ENCODE measurements at regions not wholly inside any gene's neighbourhood (a gene's known extent, or its start where the extent isn't known, plus 50 kb on each side); places are given as distances from the start of the nearest gene placed in this dataset.

DNA sequence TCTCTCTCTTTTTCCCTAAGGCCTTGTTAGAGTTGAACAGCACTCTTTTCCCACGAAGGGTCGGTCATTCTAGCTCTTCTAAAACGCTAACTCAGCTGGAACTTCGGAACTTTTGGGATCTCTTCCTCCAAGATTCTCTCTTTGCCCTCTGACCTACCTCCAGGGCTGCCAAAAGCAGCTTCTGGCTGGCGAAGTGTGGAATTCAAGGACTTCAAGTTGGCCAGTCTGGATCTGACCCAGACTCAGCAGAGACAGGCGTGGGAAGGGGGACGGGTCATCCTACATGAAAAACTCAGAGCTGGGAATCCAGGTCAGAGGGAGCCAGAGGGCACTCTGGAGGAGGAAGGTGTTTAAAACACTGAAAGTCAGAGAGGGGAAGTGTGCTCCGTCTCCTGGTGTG lies 305.5 kb upstream of the HDAC4 start:
- H3K4me3 ChIP-seq (ENCODE audit: low read length) = no peak overlapping the region
- DNase-seq (ENCODE audit: low read depth) = no peak
- no peak for TF ChIP-seq CTCF (IDR thresholded peaks at IDR 0.05; ENCODE audit: insufficient read depth, low read depth, low read length, missing control alignments)

DNA sequence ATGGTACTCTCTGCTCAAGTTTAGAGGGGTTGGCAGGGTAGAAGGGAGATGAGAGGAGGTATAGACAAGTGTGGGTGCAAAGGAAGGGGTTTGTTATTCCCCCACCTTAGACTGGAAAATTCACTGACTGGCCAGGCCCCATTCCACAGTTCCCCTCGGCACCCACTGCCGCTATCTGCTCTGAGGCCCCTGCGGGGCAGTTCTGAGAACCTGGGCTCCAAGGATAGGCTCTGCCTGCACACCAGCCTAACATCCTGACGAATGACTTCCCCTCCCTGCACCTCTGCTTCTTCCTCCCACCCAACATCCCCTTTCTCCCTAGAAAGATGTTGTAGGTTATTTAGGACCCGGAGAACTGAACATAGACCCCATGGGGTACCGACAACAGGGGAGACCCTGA lies 303.9 kb upstream of the HDAC4 start:
- no peak overlapping the region for H3K4me3 ChIP-seq (ENCODE audit: low read length)
- no peak for DNase-seq (ENCODE audit: low read depth)
- TF ChIP-seq CTCF (IDR thresholded peaks at IDR 0.05; ENCODE audit: insufficient read depth, low read depth, low read length, missing control alignments) = no peak

DNA sequence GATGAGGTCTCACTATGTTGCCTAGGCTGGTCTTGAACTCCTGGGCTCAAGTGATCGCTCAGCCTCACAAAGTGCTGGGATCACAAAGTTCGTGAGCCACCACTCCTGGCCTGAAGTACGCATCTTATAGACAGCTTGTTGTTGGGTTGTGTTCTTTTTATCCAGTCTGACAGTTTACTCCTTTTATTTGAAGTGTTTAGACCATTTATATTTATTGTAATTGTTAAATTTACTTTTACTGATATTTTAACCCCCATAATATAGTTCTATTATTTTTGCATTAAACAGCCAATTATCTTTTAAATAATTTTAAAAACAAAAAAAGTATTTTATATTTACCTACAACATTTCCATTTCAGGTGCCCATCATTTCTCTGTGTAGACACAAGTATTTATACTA lies 303.0 kb upstream of the HDAC4 start:
- no peak for TF ChIP-seq CTCF (IDR thresholded peaks at IDR 0.05; ENCODE audit: insufficient read depth, low read depth, low read length, missing control alignments)
- no peak overlapping the region for H3K4me3 ChIP-seq (ENCODE audit: low read length)

GRCh38 chr2:239700686-239701345 lies 300.0 kb upstream of the HDAC4 start:
- no peak for DNase-seq (ENCODE audit: low read depth)
- no peak for TF ChIP-seq CTCF (IDR thresholded peaks at IDR 0.05; ENCODE audit: insufficient read depth, low read depth, low read length, missing control alignments)
- H3K4me3 ChIP-seq (ENCODE audit: low read length) = no peak overlapping the region

More for the DNA sequence above, 303.0 kb upstream of the HDAC4 start:
- no peak for DNase-seq (ENCODE audit: low read depth)

- no peak for TF ChIP-seq CTCF (IDR thresholded peaks at IDR 0.05; ENCODE audit: insufficient read depth, low read depth, low read length, missing control alignments)
- no peak overlapping the region for H3K4me3 ChIP-seq (ENCODE audit: low read length)
- DNase-seq (ENCODE audit: low read depth) = no peak
Measured at GRCh38 chr2:239697399-239698164, 296.8 kb upstream of the HDAC4 start.

DNA sequence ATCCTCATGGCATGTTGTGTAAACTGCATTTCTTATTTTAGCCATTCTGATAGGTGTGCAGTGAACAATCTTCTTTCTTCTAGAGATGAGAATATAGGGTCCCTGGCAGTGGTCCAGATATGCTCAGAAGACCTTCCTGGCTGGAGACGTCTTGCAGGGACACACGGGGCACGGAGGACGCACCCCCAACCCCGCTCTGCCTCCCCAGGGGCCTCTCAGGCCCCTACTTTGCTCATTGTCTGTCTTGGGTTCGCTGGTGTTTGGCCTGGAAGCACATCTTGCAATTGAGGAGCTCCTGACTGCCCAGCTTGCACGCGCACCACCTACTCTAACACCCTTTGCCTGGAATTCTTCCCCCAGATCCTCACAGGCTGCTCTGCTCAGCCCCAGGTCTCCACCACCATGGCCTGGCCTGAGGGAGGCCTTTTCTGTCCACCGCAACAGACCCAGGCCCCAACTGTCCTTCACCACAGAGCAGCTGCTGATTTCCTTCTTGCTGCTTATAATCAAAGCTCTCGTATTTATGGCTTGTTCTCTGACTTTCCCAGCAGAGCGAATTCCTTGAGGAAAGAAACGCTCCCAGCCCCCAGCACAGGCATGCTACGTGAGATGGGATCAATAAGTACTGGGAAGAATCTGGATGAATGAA lies 295.9 kb upstream of the HDAC4 start:
- DNase-seq (ENCODE audit: low read depth) = no peak
- TF ChIP-seq CTCF (IDR thresholded peaks at IDR 0.05; ENCODE audit: insufficient read depth, low read depth, low read length, missing control alignments) = no peak
- no peak overlapping the region for H3K4me3 ChIP-seq (ENCODE audit: low read length)
